HEK293 (cell line): ENCODE measurements at regions not wholly inside any gene's neighbourhood (a gene's known extent, or its start where the extent isn't known, plus 50 kb on each side); places are given as distances from the start of the nearest gene placed in this dataset.

ENCODE experiments used
- CTCF ChIA-PET: fragments of 350-600 bp; formaldehyde crosslinking; extraction: SDS; loops from one replicate; lab custom pipeline; 2021; ENCODE audit warnings: antibody characterized with exemption; lab: Yijun Ruan, JAX
- POLR2A ChIA-PET: fragments of 300-600 bp; formaldehyde crosslinking; extraction: SDS; loops from one replicate; lab custom pipeline; 2020; ENCODE audit warnings: antibody characterized with exemption, inconsistent platforms; lab: Yijun Ruan, JAX
- H3K27ac ChIP-seq: fragments of 200-500 bp; sonication (Bioruptor generic); 2 replicates; pipeline ENCODE4 v1.5.1; 2014; ENCODE audit warnings: low read depth, low read length, control low read depth, inconsistent platforms; ENCODE audit errors: extremely low read depth
- H3K36me3 ChIP-seq, 2 experiments: fragments of 200-500 bp in 1 of 2; sonication (Bioruptor generic) in 1 of 2; 1 replicate in 1 of 2; 2 replicates in 1 of 2; pipeline ENCODE4 v1.5.1; 2014 to 2017; ENCODE audit warnings: inconsistent platforms in 2 of 2, low read length in 2 of 2; ENCODE audit not compliant: control insufficient read depth in 2 of 2, insufficient read depth in 1 of 2
- H3K4me1 ChIP-seq: fragments of 200-500 bp; sonication (Bioruptor generic); 2 replicates; pipeline ENCODE4 v1.5.1; 2014; ENCODE audit warnings: mild to moderate bottlenecking, low read length, inconsistent platforms; ENCODE audit not compliant: control insufficient read depth, insufficient read depth
- H3K4me3 ChIP-seq: 2 replicates; pipeline ENCODE4 v1.5.1; 2011; ENCODE audit warnings: low read depth, mild to moderate bottlenecking, control low read depth, low read length, moderate library complexity
- H3K9me3 ChIP-seq: fragments of 200-500 bp; sonication (Bioruptor generic); 2 replicates; pipeline ENCODE4 v1.5.1; 2014; ENCODE audit warnings: low read depth, low read length, inconsistent platforms; ENCODE audit not compliant: control insufficient read depth, insufficient read depth
- HOXD13 ChIP-seq: sonication (generic); formaldehyde crosslinking; IDR thresholded peaks from 2 replicates; pipeline ENCODE4 v1.8.0; 2022; ENCODE audit warnings: missing genetic modification reagents, borderline replicate concordance
- KLF17 ChIP-seq: fragments of 450-650 bp; formaldehyde crosslinking; IDR thresholded peaks from 2 replicates; pipeline ENCODE4 v1.5.1; 2016; ENCODE audit warnings: missing biosample characterization, missing genetic modification characterization
- KLF9 ChIP-seq: fragments of 450-650 bp; formaldehyde crosslinking; IDR thresholded peaks from 2 replicates; pipeline ENCODE4 v1.5.1; 2016; ENCODE audit warnings: missing biosample characterization, missing genetic modification characterization, low read depth
- OSR2 ChIP-seq: fragments of 450-650 bp; formaldehyde crosslinking; IDR thresholded peaks from 2 replicates; pipeline ENCODE4 v1.5.1; 2016; ENCODE audit warnings: missing biosample characterization, missing genetic modification characterization
- ZBTB20 ChIP-seq: fragments of 450-650 bp; formaldehyde crosslinking; IDR thresholded peaks from 2 replicates; pipeline ENCODE4 v1.5.1; 2016; ENCODE audit warnings: missing biosample characterization, missing genetic modification characterization
- ZBTB7A ChIP-seq: fragments of 450-650 bp; formaldehyde crosslinking; IDR thresholded peaks from 2 replicates; pipeline ENCODE4 v1.5.1; 2016; ENCODE audit warnings: low read depth, missing biosample characterization, missing genetic modification characterization
- ZEB2 ChIP-seq: fragments of 450-650 bp; formaldehyde crosslinking; IDR thresholded peaks from 2 replicates; pipeline ENCODE4 v1.5.1; 2016; ENCODE audit warnings: missing biosample characterization, missing genetic modification characterization
- ZFHX2 ChIP-seq: fragments of 450-650 bp; formaldehyde crosslinking; conservative IDR thresholded peaks from 2 replicates; pipeline ENCODE4 v1.5.1; 2016; ENCODE audit warnings: missing biosample characterization, missing genetic modification characterization
- ZNF114 ChIP-seq: fragments of 450-650 bp; formaldehyde crosslinking; IDR thresholded peaks from 2 replicates; pipeline ENCODE4 v1.5.0; 2017; ENCODE audit warnings: missing biosample characterization, missing genetic modification characterization
- ZNF148 ChIP-seq: fragments of 450-650 bp; formaldehyde crosslinking; IDR thresholded peaks from 2 replicates; pipeline ENCODE4 v1.5.0; 2017; ENCODE audit warnings: missing biosample characterization, missing genetic modification characterization, borderline replicate concordance
- ZNF155 ChIP-seq: fragments of 450-650 bp; formaldehyde crosslinking; IDR thresholded peaks from 2 replicates; pipeline ENCODE4 v1.5.1; 2016; ENCODE audit warnings: missing biosample characterization, missing genetic modification characterization
- ZNF175 ChIP-seq: fragments of 450-650 bp; formaldehyde crosslinking; IDR thresholded peaks from 2 replicates; pipeline ENCODE4 v1.5.1; 2016; ENCODE audit warnings: missing biosample characterization, missing genetic modification characterization
- ZNF19 ChIP-seq: fragments of 450-650 bp; formaldehyde crosslinking; IDR thresholded peaks from 2 replicates; pipeline ENCODE4; 2016; ENCODE audit warnings: missing biosample characterization, missing genetic modification characterization, low read depth
- ZNF202 ChIP-seq: fragments of 450-650 bp; formaldehyde crosslinking; IDR thresholded peaks from 2 replicates; pipeline ENCODE4 v1.5.1; 2016; ENCODE audit warnings: missing biosample characterization, missing genetic modification characterization, borderline replicate concordance
- ZNF211 ChIP-seq: fragments of 450-650 bp; formaldehyde crosslinking; IDR thresholded peaks from 2 replicates; pipeline ENCODE4 v1.5.1; 2016; ENCODE audit warnings: low read depth, missing biosample characterization, missing genetic modification characterization
- ZNF239 ChIP-seq: fragments of 450-650 bp; formaldehyde crosslinking; IDR thresholded peaks from 2 replicates; pipeline ENCODE4 v1.5.1; 2016; ENCODE audit warnings: missing biosample characterization, missing genetic modification characterization
- ZNF302 ChIP-seq: fragments of 450-650 bp; formaldehyde crosslinking; IDR thresholded peaks from 2 replicates; pipeline ENCODE4 v1.5.1; 2016; ENCODE audit warnings: missing biosample characterization, missing genetic modification characterization, low read depth
- ZNF433 ChIP-seq: fragments of 450-650 bp; formaldehyde crosslinking; IDR thresholded peaks from 2 replicates; pipeline ENCODE4 v1.5.1; 2016; ENCODE audit warnings: missing biosample characterization, missing genetic modification characterization, low read depth
- ZNF544 ChIP-seq: fragments of 450-650 bp; formaldehyde crosslinking; IDR thresholded peaks from 2 replicates; pipeline ENCODE4 v1.5.0; 2017; ENCODE audit warnings: missing biosample characterization, missing genetic modification characterization
- ZNF639 ChIP-seq: fragments of 450-650 bp; formaldehyde crosslinking; IDR thresholded peaks from 2 replicates; pipeline ENCODE4 v1.5.1; 2016; ENCODE audit warnings: missing biosample characterization, missing genetic modification characterization
- ZNF658 ChIP-seq: fragments of 450-650 bp; formaldehyde crosslinking; IDR thresholded peaks from 2 replicates; pipeline ENCODE4; 2016; ENCODE audit warnings: missing biosample characterization, missing genetic modification characterization
- ZNF768 ChIP-seq: fragments of 450-650 bp; formaldehyde crosslinking; IDR thresholded peaks from 2 replicates; pipeline ENCODE4 v1.5.1; 2018; ENCODE audit warnings: missing biosample characterization, mild to moderate bottlenecking, missing genetic modification characterization
- ZNF777 ChIP-seq: fragments of 450-650 bp; formaldehyde crosslinking; IDR thresholded peaks from 2 replicates; pipeline ENCODE4 v1.5.1; 2017; ENCODE audit warnings: missing biosample characterization, missing genetic modification characterization, borderline replicate concordance

GRCh38 chr2:6788614-6789013 lies 77.1 kb downstream of the CMPK2 start:
- H3K4me3 ChIP-seq, result no peak overlapping the region
- POLR2A ChIA-PET, result no interaction called here
- no peaks in the 10 kb centered on the region for H3K9me3 ChIP-seq
- TF ChIP-seq ZNF202 (tag by site-specific recombination) (no peak), ZNF239 (tag by site-specific recombination) (no peak), ZNF302 (tag by site-specific recombination) (no peak), ZEB2 (tag by site-specific recombination) (no peak)
- no peaks in the 10 kb centered on the region for H3K4me1 ChIP-seq
- no peak overlapping the region for H3K27ac ChIP-seq
- no peaks in the 10 kb centered on the region for H3K36me3 ChIP-seq
- CTCF ChIA-PET, result no interaction called here

GRCh38 chr2:6789559-6790138 lies 76.1 kb downstream of the CMPK2 start:
- no peak overlapping the region for H3K4me3 ChIP-seq
- ChIA-PET CTCF (no interaction called here), POLR2A (no interaction called here)
- H3K9me3 ChIP-seq, result no peaks in the 10 kb centered on the region
- H3K4me1 ChIP-seq, result no peaks in the 10 kb centered on the region
- no peak overlapping the region for H3K27ac ChIP-seq
- TF ChIP-seq ZBTB20 (tag by site-specific recombination) (no peak), OSR2 (no peak), ZNF202 (tag by site-specific recombination) (no peak), ZFHX2 (tag by site-specific recombination) (no peak), HOXD13 (CRISPR knock-in tag) (no peak), ZNF175 (no peak), ZNF768 (no peak), ZNF639 (tag by site-specific recombination) (no peak), ZNF155 (tag by site-specific recombination) (no peak), ZNF544 (no peak), KLF9 (no peak), ZNF658 (tag by site-specific recombination) (no peak), ZNF19 (tag by site-specific recombination) (no peak), ZNF777 (no peak), ZNF211 (tag by site-specific recombination) (no peak), ZNF114 (tag by site-specific recombination) (no peak), ZNF433 (tag by site-specific recombination) (no peak), ZNF148 (tag by site-specific recombination) (no peak), ZBTB7A (no peak), KLF17 (tag by site-specific recombination) (no peak)
- no peaks in the 10 kb centered on the region for H3K36me3 ChIP-seq
